Ascending aorta (tissue), 2 donors: ENCODE measurements at regions not wholly inside any gene's neighbourhood (a gene's known extent, or its start where the extent isn't known, plus 50 kb on each side); places are given as distances from the start of the nearest gene placed in this dataset.

ENCODE experiments used
- DNase-seq, 2 donors: peaks; one replicate each; pipeline ENCODE4 v3.0.0-alpha.2; 2019; ENCODE audit warnings: low spot score in 2 of 2
- H3K27ac ChIP-seq, 2 donors: fragments of 200-600 bp; sonication (generic); one replicate each; pipeline ENCODE4 v1.5.1; 2016 to 2017; ENCODE audit warnings: mild to moderate bottlenecking in 1 of 2
- H3K27me3 ChIP-seq: fragments of 200-600 bp; sonication (generic); one replicate; pipeline ENCODE4 v1.5.1; 2017
- H3K36me3 ChIP-seq, 2 donors: fragments of 200-600 bp; sonication (generic); one replicate each; pipeline ENCODE4 v1.5.1; 2016
- H3K4me1 ChIP-seq, 2 donors: fragments of 200-600 bp; sonication (generic); one replicate each; pipeline ENCODE4 v1.5.1; 2016 to 2017; ENCODE audit warnings: mild to moderate bottlenecking in 1 of 2
- H3K4me3 ChIP-seq, 2 donors: fragments of 200-600 bp; sonication (generic); one replicate each; pipeline ENCODE4 v1.5.1; 2016 to 2017; ENCODE audit warnings: mild to moderate bottlenecking in 1 of 2
- H3K9me3 ChIP-seq, 2 donors: fragments of 200-600 bp; sonication (generic); one replicate each; pipeline ENCODE4 v1.5.1; 2016
- CTCF ChIP-seq, 3 experiments: fragments of 200-600 bp in 2 of 3; fragments of 450-650 bp in 1 of 3; sonication (generic) in 2 of 3; IDR thresholded peaks; one replicate each; pipeline ENCODE4 v1.5.1; 2016 to 2019; ENCODE audit warnings: antibody characterized with exemption in 3 of 3, mild to moderate bottlenecking in 1 of 3, moderate library complexity in 1 of 3
- intact Hi-C: fragments of 100-400 bp; cut with DNase I; formaldehyde crosslinking; loops from one replicate; pipeline ENCODE4 v1.15.1; 2023

GRCh38 chr18:22566703-22567420, 149.1 kb upstream of the CTAGE1 start:
- Histone ChIP-seq H3K4me3 (no peak overlapping the region), H3K27me3 (no peaks in the 10 kb centered on the region), H3K4me1 (peaks cover 0 to 8% of the 10 kb centered on the region in 2 donors), H3K27ac (no peak overlapping the region), H3K36me3 (no peaks in the 10 kb centered on the region), H3K9me3 (no peaks in the 10 kb centered on the region)
- no peak for TF ChIP-seq CTCF (IDR thresholded peaks at IDR 0.05)
- DNase-seq, result no peak
- intact Hi-C loops, result loop anchor here (10.0 kb wide), 1 partner anchor 652 kb away; no protein-coding TSS in a partner anchor

- Histone ChIP-seq H3K27ac (no peak overlapping the region), H3K36me3 (no peaks in the 10 kb centered on the region), H3K4me3 (no peak overlapping the region), H3K9me3 (no peaks in the 10 kb centered on the region), H3K4me1 (peaks cover 0 to 8% of the 10 kb centered on the region in 2 donors), H3K27me3 (no peaks in the 10 kb centered on the region)
- TF ChIP-seq CTCF (IDR thresholded peaks at IDR 0.05), result no peak
- no peak for DNase-seq
- intact Hi-C loops, result loop anchor here (10.0 kb wide), 1 partner anchor 653 kb away; no protein-coding TSS in a partner anchor
These were observed 150.1 kb upstream of the CTAGE1 start for GRCh38 chr18:22567794-22568193.

GRCh38 chr18:22570492-22570891, 152.8 kb upstream of the CTAGE1 start:
- no peak overlapping the region for H3K27ac ChIP-seq
- no peaks in the 10 kb centered on the region for H3K36me3 ChIP-seq
- H3K4me3 ChIP-seq, result no peak overlapping the region
- no peaks in the 10 kb centered on the region for H3K9me3 ChIP-seq
- no peaks in the 10 kb centered on the region for H3K27me3 ChIP-seq
- intact Hi-C loops, result no loop called here
- no peaks in the 10 kb centered on the region for H3K4me1 ChIP-seq
- DNase-seq, result no peak
- TF ChIP-seq CTCF (IDR thresholded peaks at IDR 0.05), result no peak

GRCh38 chr18:22572341-22572740, 154.6 kb upstream of the CTAGE1 start:
- no peaks in the 10 kb centered on the region for H3K4me1 ChIP-seq
- H3K9me3 ChIP-seq, result no peaks in the 10 kb centered on the region
- no peak overlapping the region for H3K27ac ChIP-seq
- H3K36me3 ChIP-seq, result no peaks in the 10 kb centered on the region
- intact Hi-C loops, result no loop called here
- no peak overlapping the region for H3K4me3 ChIP-seq
- no peak for DNase-seq
- TF ChIP-seq CTCF (IDR thresholded peaks at IDR 0.05), result no peak
- no peaks in the 10 kb centered on the region for H3K27me3 ChIP-seq

GRCh38 chr18:22579271-22579670, 161.6 kb upstream of the CTAGE1 start:
- no peak for TF ChIP-seq CTCF (IDR thresholded peaks at IDR 0.05)
- intact Hi-C loops, result no loop called here
- DNase-seq, result no peak
- Histone ChIP-seq H3K4me1 (no peaks in the 10 kb centered on the region), H3K27ac (no peak overlapping the region), H3K27me3 (no peaks in the 10 kb centered on the region), H3K4me3 (no peak overlapping the region), H3K9me3 (no peaks in the 10 kb centered on the region), H3K36me3 (no peaks in the 10 kb centered on the region)
